ENCODE measurements at regions not wholly inside any gene's neighbourhood (a gene's known extent, or its start where the extent isn't known, plus 50 kb on each side); places are given as distances from the start of the nearest gene placed in this dataset.

- no peak overlapping the region for H3K27ac ChIP-seq (ENCODE audit: low read depth in 2 of 2, low read length in 1 of 2)
- H3K9me3 ChIP-seq (ENCODE audit: control insufficient read depth in 2 of 2, insufficient read depth in 1 of 2, low read depth in 1 of 2, low read length in 1 of 2): no peaks in the 10 kb centered on the region
- no peak overlapping the region for H3K4me3 ChIP-seq (ENCODE audit: low read depth in 1 of 2, low read length in 2 of 2)
- WGBS, 2 donors: 25 to 37% methylated on average over 2 of the region's 2 CpGs
- H3K27me3 ChIP-seq (ENCODE audit: control insufficient read depth in 1 of 2, insufficient read depth in 2 of 2, low read length in 2 of 2): no peaks in the 10 kb centered on the region
- no peaks in the 10 kb centered on the region for H3K4me1 ChIP-seq (ENCODE audit: control insufficient read depth in 2 of 2, insufficient read depth in 2 of 2, low read length in 1 of 2)
- no peaks in the 10 kb centered on the region for H3K36me3 ChIP-seq (ENCODE audit: control insufficient read depth in 2 of 2, insufficient read depth in 2 of 2, low read length in 1 of 2)
Measured at GRCh38 chr9:85262333-85262732, 479.4 kb downstream of the AGTPBP1 start.

GRCh38 chr9:85260275-85260845, 481.4 kb downstream of the AGTPBP1 start:
- Histone ChIP-seq H3K27ac (ENCODE audit: low read depth in 2 of 2, low read length in 1 of 2) (no peak overlapping the region), H3K27me3 (ENCODE audit: control insufficient read depth in 1 of 2, insufficient read depth in 2 of 2, low read length in 2 of 2) (no peaks in the 10 kb centered on the region), H3K36me3 (ENCODE audit: control insufficient read depth in 2 of 2, insufficient read depth in 2 of 2, low read length in 1 of 2) (no peaks in the 10 kb centered on the region), H3K4me1 (ENCODE audit: control insufficient read depth in 2 of 2, insufficient read depth in 2 of 2, low read length in 1 of 2) (no peaks in the 10 kb centered on the region), H3K9me3 (ENCODE audit: control insufficient read depth in 2 of 2, insufficient read depth in 1 of 2, low read depth in 1 of 2, low read length in 1 of 2) (no peaks in the 10 kb centered on the region), H3K4me3 (ENCODE audit: low read depth in 1 of 2, low read length in 2 of 2) (no peak overlapping the region)
- WGBS, 2 donors: 83 to 85% methylated on average over 2 of the region's 2 CpGs

GRCh38 chr9:85258823-85259370, 482.9 kb downstream of the AGTPBP1 start:
- WGBS, 2 donors: 28 to 31% methylated on average over 10 of the region's 10 CpGs
- Histone ChIP-seq H3K36me3 (ENCODE audit: control insufficient read depth in 2 of 2, insufficient read depth in 2 of 2, low read length in 1 of 2) (no peaks in the 10 kb centered on the region), H3K27me3 (ENCODE audit: control insufficient read depth in 1 of 2, insufficient read depth in 2 of 2, low read length in 2 of 2) (no peaks in the 10 kb centered on the region), H3K9me3 (ENCODE audit: control insufficient read depth in 2 of 2, insufficient read depth in 1 of 2, low read depth in 1 of 2, low read length in 1 of 2) (no peaks in the 10 kb centered on the region), H3K4me1 (ENCODE audit: control insufficient read depth in 2 of 2, insufficient read depth in 2 of 2, low read length in 1 of 2) (no peaks in the 10 kb centered on the region), H3K4me3 (ENCODE audit: low read depth in 1 of 2, low read length in 2 of 2) (no peak overlapping the region), H3K27ac (ENCODE audit: low read depth in 2 of 2, low read length in 1 of 2) (no peak overlapping the region)

- no peaks in the 10 kb centered on the region for H3K36me3 ChIP-seq (ENCODE audit: control insufficient read depth in 2 of 2, insufficient read depth in 2 of 2, low read length in 1 of 2)
- H3K27me3 ChIP-seq (ENCODE audit: control insufficient read depth in 1 of 2, insufficient read depth in 2 of 2, low read length in 2 of 2): no peaks in the 10 kb centered on the region
- no peaks in the 10 kb centered on the region for H3K4me1 ChIP-seq (ENCODE audit: control insufficient read depth in 2 of 2, insufficient read depth in 2 of 2, low read length in 1 of 2)
- 75 to 81% methylated on average over 7 of the region's 7 CpGs for WGBS, 2 donors
- H3K9me3 ChIP-seq (ENCODE audit: control insufficient read depth in 2 of 2, insufficient read depth in 1 of 2, low read depth in 1 of 2, low read length in 1 of 2): no peaks in the 10 kb centered on the region
- H3K27ac ChIP-seq (ENCODE audit: low read depth in 2 of 2, low read length in 1 of 2): no peak overlapping the region
- H3K4me3 ChIP-seq (ENCODE audit: low read depth in 1 of 2, low read length in 2 of 2): no peak overlapping the region
Measured at GRCh38 chr9:85258236-85258635, 483.5 kb downstream of the AGTPBP1 start.

- Histone ChIP-seq H3K4me1 (ENCODE audit: control insufficient read depth in 2 of 2, insufficient read depth in 2 of 2, low read length in 1 of 2) (no peaks in the 10 kb centered on the region), H3K27ac (ENCODE audit: low read depth in 2 of 2, low read length in 1 of 2) (no peak overlapping the region), H3K36me3 (ENCODE audit: control insufficient read depth in 2 of 2, insufficient read depth in 2 of 2, low read length in 1 of 2) (no peaks in the 10 kb centered on the region), H3K27me3 (ENCODE audit: control insufficient read depth in 1 of 2, insufficient read depth in 2 of 2, low read length in 2 of 2) (no peaks in the 10 kb centered on the region), H3K9me3 (ENCODE audit: control insufficient read depth in 2 of 2, insufficient read depth in 1 of 2, low read depth in 1 of 2, low read length in 1 of 2) (no peaks in the 10 kb centered on the region), H3K4me3 (ENCODE audit: low read depth in 1 of 2, low read length in 2 of 2) (no peak overlapping the region)
- 91 to 94% methylated on average over 5 of the region's 5 CpGs for WGBS, 2 donors
Measured at GRCh38 chr9:85249313-85249621, 492.5 kb downstream of the AGTPBP1 start.

DNA sequence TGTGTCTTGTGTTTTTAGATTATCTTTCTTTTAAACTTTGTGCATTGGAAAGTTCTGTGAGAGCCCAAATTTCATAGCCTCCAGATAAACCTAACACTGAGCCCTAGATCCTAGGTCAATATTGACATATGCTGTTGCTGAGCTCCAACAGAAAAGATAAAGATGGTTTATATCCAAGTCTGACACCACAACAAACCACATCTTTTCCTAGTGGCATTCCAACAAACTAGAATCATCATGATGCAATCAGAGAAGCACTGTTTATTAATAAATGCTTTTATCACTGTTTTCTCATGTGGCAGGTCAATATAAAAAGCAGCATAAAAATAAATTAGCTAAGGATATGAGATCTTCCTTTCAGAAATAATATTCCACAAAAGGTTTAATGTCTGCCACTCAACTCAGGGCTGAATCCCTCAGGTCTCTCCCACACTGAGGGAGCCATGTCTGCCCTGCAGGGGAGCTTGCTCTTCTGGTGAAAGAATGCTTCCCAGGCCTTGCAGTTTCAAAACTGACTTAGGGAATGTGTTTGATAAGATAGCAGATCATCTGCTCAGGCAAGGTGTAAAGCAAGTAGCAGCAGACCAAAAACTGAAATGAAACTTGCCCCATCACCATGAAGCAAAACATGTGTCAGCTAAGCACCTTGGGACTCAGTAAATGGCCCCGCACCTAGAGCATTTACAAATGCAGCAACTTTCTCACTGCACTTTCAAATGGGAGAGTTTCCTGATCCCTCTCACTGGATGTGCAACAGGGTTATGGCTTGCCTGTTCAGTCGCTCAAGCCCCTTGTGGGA, 493.0 kb downstream of the AGTPBP1 start:
- Histone ChIP-seq H3K4me1 (ENCODE audit: control insufficient read depth in 2 of 2, insufficient read depth in 2 of 2, low read length in 1 of 2) (no peaks in the 10 kb centered on the region), H3K36me3 (ENCODE audit: control insufficient read depth in 2 of 2, insufficient read depth in 2 of 2, low read length in 1 of 2) (no peaks in the 10 kb centered on the region), H3K27me3 (ENCODE audit: control insufficient read depth in 1 of 2, insufficient read depth in 2 of 2, low read length in 2 of 2) (no peaks in the 10 kb centered on the region), H3K27ac (ENCODE audit: low read depth in 2 of 2, low read length in 1 of 2) (no peak overlapping the region), H3K4me3 (ENCODE audit: low read depth in 1 of 2, low read length in 2 of 2) (no peak overlapping the region), H3K9me3 (ENCODE audit: control insufficient read depth in 2 of 2, insufficient read depth in 1 of 2, low read depth in 1 of 2, low read length in 1 of 2) (no peaks in the 10 kb centered on the region)
- 92 to 94% methylated on average over 2 of the region's 2 CpGs for WGBS, 2 donors

DNA sequence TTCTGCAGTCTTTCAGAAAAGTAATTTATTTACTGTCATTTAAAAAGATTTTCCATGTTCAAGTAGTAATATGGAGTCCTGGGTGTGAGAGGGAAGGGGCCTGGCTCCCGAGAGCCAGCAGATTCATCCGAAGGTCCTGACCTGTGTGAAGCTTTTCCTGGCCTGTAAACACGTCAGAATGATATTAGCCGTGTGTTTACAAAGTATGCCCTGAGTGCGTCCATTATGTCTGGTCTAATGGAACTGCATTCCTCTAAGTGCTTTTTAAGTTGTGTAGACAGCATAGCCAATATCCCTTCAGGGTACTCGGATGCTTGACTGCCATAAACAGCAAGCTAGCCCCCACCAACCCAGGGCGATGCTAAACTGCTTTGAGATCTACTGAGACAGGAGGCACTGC, 495.2 kb downstream of the AGTPBP1 start:
- Histone ChIP-seq H3K4me3 (ENCODE audit: low read depth in 1 of 2, low read length in 2 of 2) (no peak overlapping the region), H3K4me1 (ENCODE audit: control insufficient read depth in 2 of 2, insufficient read depth in 2 of 2, low read length in 1 of 2) (no peaks in the 10 kb centered on the region), H3K27ac (ENCODE audit: low read depth in 2 of 2, low read length in 1 of 2) (no peak overlapping the region), H3K27me3 (ENCODE audit: control insufficient read depth in 1 of 2, insufficient read depth in 2 of 2, low read length in 2 of 2) (no peaks in the 10 kb centered on the region), H3K9me3 (ENCODE audit: control insufficient read depth in 2 of 2, insufficient read depth in 1 of 2, low read depth in 1 of 2, low read length in 1 of 2) (no peaks in the 10 kb centered on the region), H3K36me3 (ENCODE audit: control insufficient read depth in 2 of 2, insufficient read depth in 2 of 2, low read length in 1 of 2) (no peaks in the 10 kb centered on the region)
- 70 to 71% methylated on average over 7 of the region's 7 CpGs for WGBS, 2 donors

DNA sequence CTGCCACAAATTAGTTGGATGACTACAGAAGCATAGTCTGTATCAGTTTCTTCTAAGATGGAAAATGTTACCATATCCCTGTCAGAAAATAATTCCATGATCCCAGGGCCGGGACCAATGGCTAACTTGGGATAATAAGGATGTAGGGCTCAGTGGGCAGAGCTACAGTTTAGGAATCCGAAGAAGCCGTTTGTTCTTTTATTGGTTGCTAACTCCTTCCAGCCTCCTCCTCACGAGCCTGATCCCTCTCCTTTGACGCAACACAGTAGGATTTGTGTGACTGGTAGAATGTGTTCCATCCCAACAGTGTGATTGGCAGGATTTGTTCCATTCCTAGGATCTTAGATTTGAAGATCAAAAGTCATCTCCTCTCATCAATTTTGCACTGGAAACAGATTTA, 496.9 kb downstream of the AGTPBP1 start:
- no peak overlapping the region for H3K27ac ChIP-seq (ENCODE audit: low read depth in 2 of 2, low read length in 1 of 2)
- no peaks in the 10 kb centered on the region for H3K36me3 ChIP-seq (ENCODE audit: control insufficient read depth in 2 of 2, insufficient read depth in 2 of 2, low read length in 1 of 2)
- no peak overlapping the region for H3K4me3 ChIP-seq (ENCODE audit: low read depth in 1 of 2, low read length in 2 of 2)
- H3K9me3 ChIP-seq (ENCODE audit: control insufficient read depth in 2 of 2, insufficient read depth in 1 of 2, low read depth in 1 of 2, low read length in 1 of 2): no peaks in the 10 kb centered on the region
- H3K4me1 ChIP-seq (ENCODE audit: control insufficient read depth in 2 of 2, insufficient read depth in 2 of 2, low read length in 1 of 2): no peaks in the 10 kb centered on the region
- H3K27me3 ChIP-seq (ENCODE audit: control insufficient read depth in 1 of 2, insufficient read depth in 2 of 2, low read length in 2 of 2): no peaks in the 10 kb centered on the region
- WGBS, 2 donors: 81 to 84% methylated on average over 5 of the region's 5 CpGs

GRCh38 chr9:85243977-85244376, 497.8 kb downstream of the AGTPBP1 start:
- 88 to 90% methylated on average over 3 of the region's 3 CpGs for WGBS, 2 donors
- Histone ChIP-seq H3K4me1 (ENCODE audit: control insufficient read depth in 2 of 2, insufficient read depth in 2 of 2, low read length in 1 of 2) (no peaks in the 10 kb centered on the region), H3K4me3 (ENCODE audit: low read depth in 1 of 2, low read length in 2 of 2) (no peak overlapping the region), H3K36me3 (ENCODE audit: control insufficient read depth in 2 of 2, insufficient read depth in 2 of 2, low read length in 1 of 2) (no peaks in the 10 kb centered on the region), H3K9me3 (ENCODE audit: control insufficient read depth in 2 of 2, insufficient read depth in 1 of 2, low read depth in 1 of 2, low read length in 1 of 2) (no peaks in the 10 kb centered on the region), H3K27me3 (ENCODE audit: control insufficient read depth in 1 of 2, insufficient read depth in 2 of 2, low read length in 2 of 2) (no peaks in the 10 kb centered on the region), H3K27ac (ENCODE audit: low read depth in 2 of 2, low read length in 1 of 2) (no peak overlapping the region)

GRCh38 chr9:85237478-85237877, 504.3 kb downstream of the AGTPBP1 start:
- Histone ChIP-seq H3K4me3 (ENCODE audit: low read depth in 1 of 2, low read length in 2 of 2) (no peak overlapping the region), H3K27ac (ENCODE audit: low read depth in 2 of 2, low read length in 1 of 2) (no peak overlapping the region), H3K4me1 (ENCODE audit: control insufficient read depth in 2 of 2, insufficient read depth in 2 of 2, low read length in 1 of 2) (no peaks in the 10 kb centered on the region), H3K36me3 (ENCODE audit: control insufficient read depth in 2 of 2, insufficient read depth in 2 of 2, low read length in 1 of 2) (no peaks in the 10 kb centered on the region), H3K27me3 (ENCODE audit: control insufficient read depth in 1 of 2, insufficient read depth in 2 of 2, low read length in 2 of 2) (no peaks in the 10 kb centered on the region), H3K9me3 (ENCODE audit: control insufficient read depth in 2 of 2, insufficient read depth in 1 of 2, low read depth in 1 of 2, low read length in 1 of 2) (no peaks in the 10 kb centered on the region)
- WGBS, 2 donors: 0 to 17% methylated on average over 1 of the region's 1 CpG
